ENCODE measurements at regions not wholly inside any gene's neighbourhood (a gene's known extent, or its start where the extent isn't known, plus 50 kb on each side); places are given as distances from the start of the nearest gene placed in this dataset.
A peak's percentile ranks its signal among the peaks of the same experiment; 100 is the strongest.

- no peak for TF ChIP-seq POLR2AphosphoS5 (IDR thresholded peaks at IDR 0.05)
- TF ChIP-seq POLR2A (IDR thresholded peaks at IDR 0.05) = no peak
- TF ChIP-seq CTCF (IDR thresholded peaks at IDR 0.05) = no peak
- intact Hi-C loops (cut with DNase I) = no loop called here
- WGBS = 97% methylated on average over 3 of the region's 3 CpGs
- no peaks in the 10 kb centered on the region for H3K4me1 ChIP-seq (replicated peaks)
- H3K4me3 ChIP-seq = no peak overlapping the region
- no peak overlapping the region for H3K27ac ChIP-seq
- H3K9me3 ChIP-seq = no peaks in the 10 kb centered on the region
- no peaks in the 10 kb centered on the region for H3K27me3 ChIP-seq (replicated peaks; ENCODE audit: insufficient read depth)
- no peaks in the 10 kb centered on the region for H3K36me3 ChIP-seq
- DNase-seq (ENCODE audit: low spot score) = no peak
Measured at GRCh38 chr3:27561576-27561975, 77.4 kb upstream of the SLC4A7 start.

GRCh38 chr3:27560484-27561056 is 76.4 kb upstream of the SLC4A7 start:
- TF ChIP-seq POLR2AphosphoS5 (IDR thresholded peaks at IDR 0.05) (no peak), CTCF (IDR thresholded peaks at IDR 0.05) (no peak), POLR2A (IDR thresholded peaks at IDR 0.05) (no peak)
- no peaks in the 10 kb centered on the region for H3K4me1 ChIP-seq (replicated peaks)
- no peak overlapping the region for H3K4me3 ChIP-seq
- H3K27ac ChIP-seq = no peak overlapping the region
- WGBS = 97% methylated on average over 11 of the region's 11 CpGs
- no peak for DNase-seq (ENCODE audit: low spot score)
- H3K27me3 ChIP-seq (replicated peaks; ENCODE audit: insufficient read depth) = no peaks in the 10 kb centered on the region
- H3K36me3 ChIP-seq = no peaks in the 10 kb centered on the region
- intact Hi-C loops (cut with DNase I) = no loop called here
- H3K9me3 ChIP-seq = no peaks in the 10 kb centered on the region

GRCh38 chr3:27559835-27560234 is 75.7 kb upstream of the SLC4A7 start:
- DNase-seq (ENCODE audit: low spot score) = no peak
- Histone ChIP-seq H3K36me3 (no peaks in the 10 kb centered on the region), H3K4me3 (no peak overlapping the region), H3K27ac (no peak overlapping the region), H3K27me3 (replicated peaks; ENCODE audit: insufficient read depth) (no peaks in the 10 kb centered on the region), H3K9me3 (no peaks in the 10 kb centered on the region), H3K4me1 (replicated peaks) (no peaks in the 10 kb centered on the region)
- WGBS = 34% methylated on average over 6 of the region's 6 CpGs
- TF ChIP-seq POLR2A (IDR thresholded peaks at IDR 0.05) (no peak), POLR2AphosphoS5 (IDR thresholded peaks at IDR 0.05) (no peak), CTCF (IDR thresholded peaks at IDR 0.05) (no peak)
- intact Hi-C loops (cut with DNase I) = no loop called here

- Histone ChIP-seq H3K27me3 (replicated peaks; ENCODE audit: insufficient read depth) (no peaks in the 10 kb centered on the region), H3K9me3 (no peaks in the 10 kb centered on the region), H3K27ac (no peak overlapping the region), H3K4me1 (replicated peaks) (no peaks in the 10 kb centered on the region), H3K4me3 (no peak overlapping the region), H3K36me3 (no peaks in the 10 kb centered on the region)
- TF ChIP-seq CTCF (IDR thresholded peaks at IDR 0.05) (no peak), POLR2AphosphoS5 (IDR thresholded peaks at IDR 0.05) (no peak), POLR2A (IDR thresholded peaks at IDR 0.05) (no peak)
- intact Hi-C loops (cut with DNase I) = no loop called here
- no peak for DNase-seq (ENCODE audit: low spot score)
Measured at GRCh38 chr3:27559381-27559780, 75.2 kb upstream of the SLC4A7 start.

- TF ChIP-seq POLR2A (IDR thresholded peaks at IDR 0.05) (no peak), CTCF (IDR thresholded peaks at IDR 0.05) (no peak), POLR2AphosphoS5 (IDR thresholded peaks at IDR 0.05) (no peak)
- Histone ChIP-seq H3K27me3 (replicated peaks; ENCODE audit: insufficient read depth) (no peaks in the 10 kb centered on the region), H3K4me1 (replicated peaks) (no peaks in the 10 kb centered on the region), H3K36me3 (no peaks in the 10 kb centered on the region), H3K27ac (peak overlapping the region; percentile 19 to 42), H3K9me3 (no peaks in the 10 kb centered on the region), H3K4me3 (no peak overlapping the region)
- no peak for DNase-seq (ENCODE audit: low spot score)
- intact Hi-C loops (cut with DNase I) = no loop called here
- 84% methylated on average over 2 of the region's 2 CpGs for WGBS
Measured at GRCh38 chr3:27557411-27557810, 73.2 kb upstream of the SLC4A7 start.
